Body of pancreas (tissue), 4 donors: ENCODE measurements at regions not wholly inside any gene's neighbourhood (a gene's known extent, or its start where the extent isn't known, plus 50 kb on each side); places are given as distances from the start of the nearest gene placed in this dataset.
A peak's percentile ranks its signal among the peaks of the same experiment; 100 is the strongest.

Source experiments
- ATAC-seq: fragments of 150-250 bp; one replicate; pipeline ENCODE4 v1.9.1; 2016
- DNase-seq, 4 donors: peaks; one replicate each; pipeline ENCODE4 v3.0.0-alpha.2; 2019
- H3K27ac ChIP-seq, 4 donors: fragments of 200-600 bp; sonication (generic); 1 replicate in 3 of 4; 2 replicates in 1 of 4; pipeline versions ENCODE4 v1.5.1 to v1.6.1; 2016 to 2019; ENCODE audit warnings: mild to moderate bottlenecking in 1 of 4, mixed read lengths in 1 of 4, moderate library complexity in 1 of 4
- H3K27me3 ChIP-seq, 2 donors: fragments of 200-600 bp; sonication (generic); one replicate each; pipeline ENCODE4 v1.6.0; 2016; ENCODE audit warnings: mild to moderate bottlenecking in 1 of 2
- H3K36me3 ChIP-seq, 2 donors: fragments of 200-600 bp; sonication (generic); replicated peaks in 1 of 2; 2 replicates each; pipeline ENCODE4 v1.5.1; 2016; ENCODE audit warnings: low read depth in 2 of 2; ENCODE audit not compliant: insufficient read depth in 1 of 2
- H3K4me1 ChIP-seq: fragments of 200-600 bp; sonication (generic); one replicate; pipeline ENCODE4 v1.6.0; 2016
- H3K4me3 ChIP-seq, 2 donors: fragments of 200-600 bp; sonication (generic); 1 replicate in 1 of 2; 2 replicates in 1 of 2; pipeline ENCODE4 v1.5.1; 2016 to 2019
- H3K9me3 ChIP-seq, 3 donors: fragments of 200-600 bp; sonication (generic); 1 replicate in 2 of 3; 2 replicates in 1 of 3; pipeline ENCODE4 v1.5.1; 2016
- CTCF ChIP-seq, 7 experiments: fragments of 450-650 bp in 4 of 7; fragments of 200-600 bp in 3 of 7; sonication (generic) in 3 of 7; IDR thresholded peaks; one replicate each; pipeline ENCODE4 v1.5.1; 2016 to 2019; ENCODE audit warnings: antibody characterized with exemption in 7 of 7
- POLR2A ChIP-seq, 3 donors: fragments of 450-650 bp; IDR thresholded peaks; one replicate each; pipeline ENCODE4 v1.6.1; 2016; ENCODE audit warnings: antibody characterized with exemption in 3 of 3, mild to moderate bottlenecking in 2 of 3
- WGBS, 2 donors: methylation state at CpG; one replicate each; pipeline ENCODE4 v1.1.5; 2017; 5-methylcytosine and 5-hydroxymethylcytosine counted together
- intact Hi-C: fragments of 100-400 bp; cut with DNase I; formaldehyde crosslinking; loops from one replicate; pipeline ENCODE4 v1.15.1; 2023

GRCh38 chr2:111618226-111618977 is 265.6 kb downstream of the ANAPC1 start:
- 63 to 72% methylated on average over 15 to 16 of the region's 16 CpGs for WGBS, 2 donors

GRCh38 chr2:111618978-111619902 is 264.8 kb downstream of the ANAPC1 start:
- Histone ChIP-seq H3K27ac (peak overlapping the region in 1 of 4 donors; percentile 14), H3K36me3 (no peaks in the 10 kb centered on the region), H3K4me3 (no peak overlapping the region), H3K4me1 (no peaks in the 10 kb centered on the region), H3K27me3 (no peaks in the 10 kb centered on the region), H3K9me3 (no peaks in the 10 kb centered on the region)
- no peak for DNase-seq
- ATAC-seq, result no peak
- WGBS, 2 donors, result 67 to 70% methylated on average over 11 of the region's 11 CpGs
- no peak for TF ChIP-seq POLR2A (IDR thresholded peaks at IDR 0.05)
- TF ChIP-seq CTCF (IDR thresholded peaks at IDR 0.05), result no peak
- intact Hi-C loops, result no loop called here

More at GRCh38 chr2:111618226-111618977, 265.6 kb downstream of the ANAPC1 start:
- no peak for TF ChIP-seq POLR2A (IDR thresholded peaks at IDR 0.05)
- no peak for TF ChIP-seq CTCF (IDR thresholded peaks at IDR 0.05)
- H3K27me3 ChIP-seq, result no peaks in the 10 kb centered on the region
- no peak overlapping the region for H3K4me3 ChIP-seq
- no peaks in the 10 kb centered on the region for H3K4me1 ChIP-seq
- intact Hi-C loops, result no loop called here
- no peaks in the 10 kb centered on the region for H3K9me3 ChIP-seq
- H3K36me3 ChIP-seq, result no peaks in the 10 kb centered on the region
- H3K27ac ChIP-seq, result peak overlapping the region in 1 of 4 donors; percentile 14
- DNase-seq, result peak in 1 of 4 donors; percentile 16
- ATAC-seq, result no peak

- TF ChIP-seq POLR2A (IDR thresholded peaks at IDR 0.05) (no peak), CTCF (IDR thresholded peaks at IDR 0.05) (no peak)
- H3K9me3 ChIP-seq, result no peaks in the 10 kb centered on the region
- ATAC-seq (no peak), DNase-seq (no peak)
- WGBS, 2 donors, result 53 to 66% methylated on average over 5 of the region's 5 CpGs
- intact Hi-C loops, result no loop called here
- no peak overlapping the region for H3K27ac ChIP-seq
- no peaks in the 10 kb centered on the region for H3K36me3 ChIP-seq
- H3K4me1 ChIP-seq, result no peaks in the 10 kb centered on the region
- H3K4me3 ChIP-seq, result no peak overlapping the region
- no peaks in the 10 kb centered on the region for H3K27me3 ChIP-seq
Measured at GRCh38 chr2:111620281-111620680, 263.7 kb downstream of the ANAPC1 start.

GRCh38 chr2:111622859-111623258 is 261.1 kb downstream of the ANAPC1 start:
- 90 to 93% methylated on average over 3 of the region's 3 CpGs for WGBS, 2 donors
- no peak overlapping the region for H3K4me3 ChIP-seq
- no peaks in the 10 kb centered on the region for H3K36me3 ChIP-seq
- no peaks in the 10 kb centered on the region for H3K4me1 ChIP-seq
- no peaks in the 10 kb centered on the region for H3K27me3 ChIP-seq
- DNase-seq (no peak), ATAC-seq (no peak)
- H3K9me3 ChIP-seq, result no peaks in the 10 kb centered on the region
- TF ChIP-seq CTCF (IDR thresholded peaks at IDR 0.05), result no peak
- no peak for TF ChIP-seq POLR2A (IDR thresholded peaks at IDR 0.05)
- no peak overlapping the region for H3K27ac ChIP-seq
- intact Hi-C loops, result no loop called here
